ENCODE measurements at regions not wholly inside any gene's neighbourhood (a gene's known extent, or its start where the extent isn't known, plus 50 kb on each side); places are given as distances from the start of the nearest gene placed in this dataset.

- Histone ChIP-seq H3K4me3 (ENCODE audit: low read length) (no peak overlapping the region), H3K27ac (ENCODE audit: low read length) (peak overlapping the region; percentile 39), H3K9me3 (replicated peaks; ENCODE audit: control insufficient read depth, low read depth, low read length) (no peaks in the 10 kb centered on the region), H3K27me3 (ENCODE audit: control insufficient read depth, insufficient read depth, low read length) (no peaks in the 10 kb centered on the region), H3K4me1 (ENCODE audit: control insufficient read depth, insufficient read depth, low read length) (peaks cover 11% of the 10 kb centered on the region), H3K36me3 (ENCODE audit: control insufficient read depth, insufficient read depth, low read length) (no peaks in the 10 kb centered on the region)
- 0% methylated on average over 1 of the region's 3 CpGs for WGBS (ENCODE audit: insufficient coverage)
- DNase-seq, result peak; percentile 60
Observed at GRCh38 chr1:208781391-208782045, 537.3 kb upstream of the PLXNA2 start.

GRCh38 chr1:208782186-208782585, 538.0 kb upstream of the PLXNA2 start:
- 39% methylated on average over 3 of the region's 4 CpGs for WGBS (ENCODE audit: insufficient coverage)
- no peak for DNase-seq
- H3K4me3 ChIP-seq (ENCODE audit: low read length), result no peak overlapping the region
- H3K36me3 ChIP-seq (ENCODE audit: control insufficient read depth, insufficient read depth, low read length), result no peaks in the 10 kb centered on the region
- H3K4me1 ChIP-seq (ENCODE audit: control insufficient read depth, insufficient read depth, low read length), result peaks cover 16% of the 10 kb centered on the region
- no peaks in the 10 kb centered on the region for H3K27me3 ChIP-seq (ENCODE audit: control insufficient read depth, insufficient read depth, low read length)
- H3K27ac ChIP-seq (ENCODE audit: low read length), result peak overlapping the region; percentile 39
- H3K9me3 ChIP-seq (replicated peaks; ENCODE audit: control insufficient read depth, low read depth, low read length), result no peaks in the 10 kb centered on the region

GRCh38 chr1:208785629-208786028, 541.4 kb upstream of the PLXNA2 start:
- H3K4me3 ChIP-seq (ENCODE audit: low read length), result no peak overlapping the region
- H3K4me1 ChIP-seq (ENCODE audit: control insufficient read depth, insufficient read depth, low read length), result peaks cover 21% of the 10 kb centered on the region
- no peaks in the 10 kb centered on the region for H3K9me3 ChIP-seq (replicated peaks; ENCODE audit: control insufficient read depth, low read depth, low read length)
- no peaks in the 10 kb centered on the region for H3K36me3 ChIP-seq (ENCODE audit: control insufficient read depth, insufficient read depth, low read length)
- H3K27me3 ChIP-seq (ENCODE audit: control insufficient read depth, insufficient read depth, low read length), result no peaks in the 10 kb centered on the region
- H3K27ac ChIP-seq (ENCODE audit: low read length), result no peak overlapping the region
- no peak for DNase-seq
- WGBS (ENCODE audit: insufficient coverage), result no CpG with 5 or more reads among the region's 1 CpG

- WGBS (ENCODE audit: insufficient coverage), result 52% methylated on average over 2 of the region's 3 CpGs
- H3K4me1 ChIP-seq (ENCODE audit: control insufficient read depth, insufficient read depth, low read length), result peaks cover 13% of the 10 kb centered on the region
- DNase-seq, result peak; percentile 36
Observed at GRCh38 chr1:208787219-208787618, 543.0 kb upstream of the PLXNA2 start.

GRCh38 chr1:208788013-208788540, 543.9 kb upstream of the PLXNA2 start:
- DNase-seq, result no peak
- H3K27ac ChIP-seq (ENCODE audit: low read length), result no peak overlapping the region
- WGBS (ENCODE audit: insufficient coverage), result no CpG with 5 or more reads among the region's 1 CpG
- peaks cover 11% of the 10 kb centered on the region for H3K4me1 ChIP-seq (ENCODE audit: control insufficient read depth, insufficient read depth, low read length)
- H3K36me3 ChIP-seq (ENCODE audit: control insufficient read depth, insufficient read depth, low read length), result no peaks in the 10 kb centered on the region
- no peaks in the 10 kb centered on the region for H3K9me3 ChIP-seq (replicated peaks; ENCODE audit: control insufficient read depth, low read depth, low read length)
- H3K4me3 ChIP-seq (ENCODE audit: low read length), result no peak overlapping the region
- no peaks in the 10 kb centered on the region for H3K27me3 ChIP-seq (ENCODE audit: control insufficient read depth, insufficient read depth, low read length)

More at GRCh38 chr1:208787219-208787618, 543.0 kb upstream of the PLXNA2 start:
- no peaks in the 10 kb centered on the region for H3K27me3 ChIP-seq (ENCODE audit: control insufficient read depth, insufficient read depth, low read length)
- H3K27ac ChIP-seq (ENCODE audit: low read length), result no peak overlapping the region
- no peaks in the 10 kb centered on the region for H3K36me3 ChIP-seq (ENCODE audit: control insufficient read depth, insufficient read depth, low read length)
- H3K4me3 ChIP-seq (ENCODE audit: low read length), result no peak overlapping the region
- no peaks in the 10 kb centered on the region for H3K9me3 ChIP-seq (replicated peaks; ENCODE audit: control insufficient read depth, low read depth, low read length)

- peak; percentile 9 for DNase-seq
Observed at GRCh38 chr1:208791456-208791855, 547.3 kb upstream of the PLXNA2 start.

GRCh38 chr1:208793861-208794345, 549.7 kb upstream of the PLXNA2 start:
- Histone ChIP-seq H3K4me1 (ENCODE audit: control insufficient read depth, insufficient read depth, low read length) (no peaks in the 10 kb centered on the region), H3K27me3 (ENCODE audit: control insufficient read depth, insufficient read depth, low read length) (no peaks in the 10 kb centered on the region), H3K4me3 (ENCODE audit: low read length) (no peak overlapping the region), H3K9me3 (replicated peaks; ENCODE audit: control insufficient read depth, low read depth, low read length) (no peaks in the 10 kb centered on the region), H3K27ac (ENCODE audit: low read length) (no peak overlapping the region), H3K36me3 (ENCODE audit: control insufficient read depth, insufficient read depth, low read length) (no peaks in the 10 kb centered on the region)
- WGBS (ENCODE audit: insufficient coverage), result no CpG with 5 or more reads among the region's 2 CpGs
- DNase-seq, result no peak

More at GRCh38 chr1:208791456-208791855, 547.3 kb upstream of the PLXNA2 start:
- Histone ChIP-seq H3K4me3 (ENCODE audit: low read length) (no peak overlapping the region), H3K36me3 (ENCODE audit: control insufficient read depth, insufficient read depth, low read length) (no peaks in the 10 kb centered on the region), H3K9me3 (replicated peaks; ENCODE audit: control insufficient read depth, low read depth, low read length) (no peaks in the 10 kb centered on the region), H3K27me3 (ENCODE audit: control insufficient read depth, insufficient read depth, low read length) (no peaks in the 10 kb centered on the region), H3K4me1 (ENCODE audit: control insufficient read depth, insufficient read depth, low read length) (peaks cover 11% of the 10 kb centered on the region), H3K27ac (ENCODE audit: low read length) (no peak overlapping the region)

GRCh38 chr1:208799186-208799585, 555.0 kb upstream of the PLXNA2 start:
- Histone ChIP-seq H3K27me3 (ENCODE audit: control insufficient read depth, insufficient read depth, low read length) (no peaks in the 10 kb centered on the region), H3K4me1 (ENCODE audit: control insufficient read depth, insufficient read depth, low read length) (no peaks in the 10 kb centered on the region), H3K27ac (ENCODE audit: low read length) (no peak overlapping the region), H3K36me3 (ENCODE audit: control insufficient read depth, insufficient read depth, low read length) (no peaks in the 10 kb centered on the region), H3K4me3 (ENCODE audit: low read length) (no peak overlapping the region), H3K9me3 (replicated peaks; ENCODE audit: control insufficient read depth, low read depth, low read length) (no peaks in the 10 kb centered on the region)
- WGBS (ENCODE audit: insufficient coverage), result 100% methylated on average over 1 of the region's 1 CpG
- no peak for DNase-seq

GRCh38 chr1:208803011-208803811, 559.0 kb upstream of the PLXNA2 start:
- 60% methylated on average over 1 of the region's 9 CpGs for WGBS (ENCODE audit: insufficient coverage)
- H3K4me1 ChIP-seq (ENCODE audit: control insufficient read depth, insufficient read depth, low read length), result no peaks in the 10 kb centered on the region
- H3K27me3 ChIP-seq (ENCODE audit: control insufficient read depth, insufficient read depth, low read length), result no peaks in the 10 kb centered on the region
- H3K36me3 ChIP-seq (ENCODE audit: control insufficient read depth, insufficient read depth, low read length), result no peaks in the 10 kb centered on the region
- no peak overlapping the region for H3K27ac ChIP-seq (ENCODE audit: low read length)
- H3K4me3 ChIP-seq (ENCODE audit: low read length), result no peak overlapping the region
- no peaks in the 10 kb centered on the region for H3K9me3 ChIP-seq (replicated peaks; ENCODE audit: control insufficient read depth, low read depth, low read length)
- no peak for DNase-seq

GRCh38 chr1:208807446-208808127, 563.4 kb upstream of the PLXNA2 start:
- no CpG with 5 or more reads among the region's 4 CpGs for WGBS (ENCODE audit: insufficient coverage)
- Histone ChIP-seq H3K4me1 (ENCODE audit: control insufficient read depth, insufficient read depth, low read length) (no peaks in the 10 kb centered on the region), H3K27me3 (ENCODE audit: control insufficient read depth, insufficient read depth, low read length) (no peaks in the 10 kb centered on the region), H3K36me3 (ENCODE audit: control insufficient read depth, insufficient read depth, low read length) (no peaks in the 10 kb centered on the region), H3K4me3 (ENCODE audit: low read length) (no peak overlapping the region), H3K27ac (ENCODE audit: low read length) (no peak overlapping the region), H3K9me3 (replicated peaks; ENCODE audit: control insufficient read depth, low read depth, low read length) (no peaks in the 10 kb centered on the region)
- no peak for DNase-seq
